ENCODE measurements at regions not wholly inside any gene's neighbourhood (a gene's known extent, or its start where the extent isn't known, plus 50 kb on each side); places are given as distances from the start of the nearest gene placed in this dataset.

GRCh38 chr10:83657487-83657886 lies 481.8 kb upstream of the GHITM start:
- DNase-seq (ENCODE audit: low spot score): no peak

GRCh38 chr10:83663918-83664317 lies 475.4 kb upstream of the GHITM start:
- DNase-seq (ENCODE audit: low spot score): no peak

GRCh38 chr10:83666762-83667161 lies 472.5 kb upstream of the GHITM start:
- DNase-seq (ENCODE audit: low spot score): no peak

GRCh38 chr10:83667594-83667993 lies 471.7 kb upstream of the GHITM start:
- DNase-seq (ENCODE audit: low spot score): no peak

- no peak for DNase-seq (ENCODE audit: low spot score)
Observed at GRCh38 chr10:83673316-83673715, 466.0 kb upstream of the GHITM start.

GRCh38 chr10:83677795-83678194 lies 461.5 kb upstream of the GHITM start:
- DNase-seq (ENCODE audit: low spot score): no peak

- no peak for DNase-seq (ENCODE audit: low spot score)
Observed at GRCh38 chr10:83678850-83679249, 460.5 kb upstream of the GHITM start.

GRCh38 chr10:83680470-83680891 lies 458.8 kb upstream of the GHITM start:
- DNase-seq (ENCODE audit: low spot score): no peak

GRCh38 chr10:83682414-83682813 lies 456.9 kb upstream of the GHITM start:
- no peak for DNase-seq (ENCODE audit: low spot score)

GRCh38 chr10:83685458-83685857 lies 453.9 kb upstream of the GHITM start:
- no peak for DNase-seq (ENCODE audit: low spot score)

GRCh38 chr10:83691791-83692596 lies 447.3 kb upstream of the GHITM start:
- no peak for DNase-seq (ENCODE audit: low spot score)

- no peak for DNase-seq (ENCODE audit: low spot score)
Observed at GRCh38 chr10:83698899-83699298, 440.4 kb upstream of the GHITM start.

- no peak for DNase-seq (ENCODE audit: low spot score)
Observed at GRCh38 chr10:83701799-83702198, 437.5 kb upstream of the GHITM start.

GRCh38 chr10:83702731-83703130 lies 436.6 kb upstream of the GHITM start:
- no peak for DNase-seq (ENCODE audit: low spot score)

GRCh38 chr10:83706120-83706519 lies 433.2 kb upstream of the GHITM start:
- DNase-seq (ENCODE audit: low spot score): no peak

- DNase-seq (ENCODE audit: low spot score): no peak
Observed at GRCh38 chr10:83706952-83707582, 432.2 kb upstream of the GHITM start.

GRCh38 chr10:83713423-83713822 lies 425.9 kb upstream of the GHITM start:
- no peak for DNase-seq (ENCODE audit: low spot score)

- no peak for DNase-seq (ENCODE audit: low spot score)
Observed at GRCh38 chr10:83723080-83723479, 416.2 kb upstream of the GHITM start.

- no peak for DNase-seq (ENCODE audit: low spot score)
Observed at GRCh38 chr10:83724471-83725241, 414.7 kb upstream of the GHITM start.

- DNase-seq (ENCODE audit: low spot score): no peak
Observed at GRCh38 chr10:83725567-83725966, 413.7 kb upstream of the GHITM start.

- no peak for DNase-seq (ENCODE audit: low spot score)
Observed at GRCh38 chr10:83734278-83734677, 405.0 kb upstream of the GHITM start.

GRCh38 chr10:83736008-83736407 lies 403.3 kb upstream of the GHITM start:
- no peak for DNase-seq (ENCODE audit: low spot score)

GRCh38 chr10:83750604-83751003 lies 388.7 kb upstream of the GHITM start:
- DNase-seq (ENCODE audit: low spot score): no peak
